DND-41 (cell line): ENCODE measurements at regions not wholly inside any gene's neighbourhood (a gene's known extent, or its start where the extent isn't known, plus 50 kb on each side); places are given as distances from the start of the nearest gene placed in this dataset.

Experiments
- ATAC-seq: fragments of 200-7000 bp; cut with Tn5 transposase; 3 replicates; pipeline ENCODE4 v1.9.1; 2021; ENCODE audit warnings: low read depth; ENCODE audit not compliant: insufficient read depth
- DNase-seq: peaks from one replicate; pipeline ENCODE4 v3.0.0-alpha.2; 2020
- H2AFZ ChIP-seq: 2 replicates; pipeline ENCODE4 v1.6.0; 2012; ENCODE audit warnings: low read depth, low read length
- H3K27ac ChIP-seq: 2 replicates; pipeline ENCODE4 v1.5.1; 2012; ENCODE audit warnings: low read length, inconsistent platforms
- H3K27me3 ChIP-seq: fragments of 200-600 bp; sonication (generic); 2 replicates; pipeline ENCODE4 v1.6.0; 2012; ENCODE audit warnings: low read length, mild to moderate bottlenecking, inconsistent platforms; ENCODE audit not compliant: insufficient read depth, poor library complexity
- H3K36me3 ChIP-seq: 2 replicates; pipeline ENCODE4 v1.5.1; 2012; ENCODE audit warnings: low read length, inconsistent platforms; ENCODE audit not compliant: insufficient read depth
- H3K4me1 ChIP-seq: 2 replicates; pipeline ENCODE4 v1.5.1; 2012; ENCODE audit warnings: mild to moderate bottlenecking, low read length; ENCODE audit not compliant: insufficient read depth
- H3K4me2 ChIP-seq: 2 replicates; pipeline ENCODE4 v1.6.0; 2012; ENCODE audit warnings: mild to moderate bottlenecking, moderate library complexity, low read length, inconsistent platforms; ENCODE audit not compliant: insufficient read depth
- H3K4me3 ChIP-seq, 2 experiments: fragments of 200-600 bp in 1 of 2; shearing (Covaris generic) in 1 of 2; 2 replicates each; pipeline ENCODE4 v1.5.1; 2012 to 2016; ENCODE audit warnings: inconsistent platforms in 2 of 2, low read length in 2 of 2, mild to moderate bottlenecking in 2 of 2, low read depth in 1 of 2, moderate library complexity in 1 of 2
- H3K79me2 ChIP-seq: 2 replicates; pipeline ENCODE4 v1.6.0; 2012; ENCODE audit warnings: low read length, inconsistent platforms; ENCODE audit not compliant: insufficient read depth
- H3K9ac ChIP-seq: 2 replicates; pipeline ENCODE4 v1.6.0; 2012; ENCODE audit warnings: low read depth, mild to moderate bottlenecking, inconsistent platforms, low read length, moderate library complexity
- H3K9me3 ChIP-seq: 2 replicates; pipeline ENCODE4 v1.5.1; 2012; ENCODE audit warnings: low read length, moderate library complexity, mild to moderate bottlenecking, inconsistent platforms; ENCODE audit not compliant: insufficient read depth, severe bottlenecking
- H4K20me1 ChIP-seq: 2 replicates; pipeline ENCODE4 v1.6.0; 2012; ENCODE audit warnings: low read length; ENCODE audit not compliant: insufficient read depth
- CTCF ChIP-seq: IDR thresholded peaks from 2 replicates; pipeline ENCODE4 v1.5.1; 2012; ENCODE audit warnings: borderline replicate concordance, low read length, moderate library complexity, mild to moderate bottlenecking; ENCODE audit not compliant: poor library complexity, severe bottlenecking; ENCODE audit errors: extremely low read depth
- EZH2 ChIP-seq: IDR thresholded peaks from 3 replicates; pipeline ENCODE4 v1.6.1; 2012; ENCODE audit warnings: borderline replicate concordance, low read depth, mild to moderate bottlenecking, moderate library complexity, low read length, inconsistent platforms; ENCODE audit not compliant: severe bottlenecking

GRCh38 chr1:87219141-87219540 is 109.5 kb upstream of the LMO4 start:
- no peak overlapping the region for H3K9ac ChIP-seq
- no peaks in the 10 kb centered on the region for H3K9me3 ChIP-seq
- no peak overlapping the region for H3K4me3 ChIP-seq
- H3K4me2 ChIP-seq = no peak overlapping the region
- DNase-seq (no peak), ATAC-seq (no peak)
- H3K4me1 ChIP-seq = no peaks in the 10 kb centered on the region
- H3K27ac ChIP-seq = no peak overlapping the region
- no peak for TF ChIP-seq EZH2
- no peak for TF ChIP-seq CTCF
- no peaks in the 10 kb centered on the region for H3K79me2 ChIP-seq
- H3K27me3 ChIP-seq = no peaks in the 10 kb centered on the region
- H2AFZ ChIP-seq = no peak overlapping the region
- H4K20me1 ChIP-seq = no peaks in the 10 kb centered on the region
- H3K36me3 ChIP-seq = no peaks in the 10 kb centered on the region

- H3K27ac ChIP-seq = no peak overlapping the region
- ATAC-seq = no peak
- no peak overlapping the region for H3K9ac ChIP-seq
- H3K4me3 ChIP-seq = no peak overlapping the region
- H3K4me1 ChIP-seq = no peaks in the 10 kb centered on the region
- no peak overlapping the region for H3K4me2 ChIP-seq
- H3K9me3 ChIP-seq = no peaks in the 10 kb centered on the region
- no peak for TF ChIP-seq CTCF
- no peaks in the 10 kb centered on the region for H3K79me2 ChIP-seq
- no peak overlapping the region for H2AFZ ChIP-seq
- H3K27me3 ChIP-seq = no peaks in the 10 kb centered on the region
- no peaks in the 10 kb centered on the region for H4K20me1 ChIP-seq
- H3K36me3 ChIP-seq = no peaks in the 10 kb centered on the region
- no peak for DNase-seq
Observed at GRCh38 chr1:87219626-87220025, 109.1 kb upstream of the LMO4 start.

GRCh38 chr1:87220993-87221392 is 107.7 kb upstream of the LMO4 start:
- no peak overlapping the region for H3K27ac ChIP-seq
- DNase-seq = no peak
- no peaks in the 10 kb centered on the region for H3K36me3 ChIP-seq
- TF ChIP-seq CTCF (no peak), EZH2 (no peak)
- no peaks in the 10 kb centered on the region for H3K27me3 ChIP-seq
- no peak overlapping the region for H3K9ac ChIP-seq
- no peak overlapping the region for H3K4me2 ChIP-seq
- no peaks in the 10 kb centered on the region for H3K9me3 ChIP-seq
- no peaks in the 10 kb centered on the region for H3K4me1 ChIP-seq
- no peaks in the 10 kb centered on the region for H4K20me1 ChIP-seq
- H2AFZ ChIP-seq = no peak overlapping the region
- H3K4me3 ChIP-seq = no peak overlapping the region
- H3K79me2 ChIP-seq = no peaks in the 10 kb centered on the region
- ATAC-seq = no peak

GRCh38 chr1:87224201-87224600 is 104.5 kb upstream of the LMO4 start:
- DNase-seq = no peak
- no peak overlapping the region for H3K27ac ChIP-seq

More at GRCh38 chr1:87224201-87224600, 104.5 kb upstream of the LMO4 start:
- Histone ChIP-seq H3K9ac (no peak overlapping the region), H3K79me2 (no peaks in the 10 kb centered on the region), H3K27me3 (no peaks in the 10 kb centered on the region), H3K9me3 (no peaks in the 10 kb centered on the region), H2AFZ (no peak overlapping the region), H3K4me2 (no peak overlapping the region), H3K4me1 (no peaks in the 10 kb centered on the region), H4K20me1 (no peaks in the 10 kb centered on the region), H3K36me3 (no peaks in the 10 kb centered on the region), H3K4me3 (no peak overlapping the region)
- TF ChIP-seq EZH2 (no peak), CTCF (no peak)
- no peak for ATAC-seq
